Activated gamma-delta T cell treated with anti-CD3 and anti-CD28 coated beads, Interleukin-2, amount 50 U/mL, for 16 hours (primary cell): ENCODE measurements at regions not wholly inside any gene's neighbourhood (a gene's known extent, or its start where the extent isn't known, plus 50 kb on each side); places are given as distances from the start of the nearest gene placed in this dataset.

ENCODE experiments used
- DNase-seq: peaks from one replicate; pipeline ENCODE4 v3.0.0-alpha.2; 2020; ENCODE audit warnings: low read depth

GRCh38 chr6:169082093-169082492 lies 171.6 kb downstream of the THBS2 start:
- DNase-seq = no peak

DNA sequence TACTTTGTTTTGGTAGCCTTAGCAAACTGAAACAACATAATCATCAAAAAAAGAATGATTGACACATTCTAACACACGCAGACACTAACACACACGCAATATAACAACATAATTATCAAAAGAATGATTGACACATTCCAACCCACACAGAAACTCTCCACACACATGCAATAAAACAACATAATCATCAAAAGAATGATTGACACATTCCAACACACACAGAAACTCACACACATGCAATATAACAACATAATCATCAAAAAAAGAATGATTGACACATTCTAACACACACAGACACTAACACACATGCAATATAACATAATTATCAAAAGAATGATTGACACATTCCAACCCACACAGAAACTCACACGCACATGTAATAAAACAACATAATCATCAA lies 172.4 kb downstream of the THBS2 start:
- no peak for DNase-seq

DNA sequence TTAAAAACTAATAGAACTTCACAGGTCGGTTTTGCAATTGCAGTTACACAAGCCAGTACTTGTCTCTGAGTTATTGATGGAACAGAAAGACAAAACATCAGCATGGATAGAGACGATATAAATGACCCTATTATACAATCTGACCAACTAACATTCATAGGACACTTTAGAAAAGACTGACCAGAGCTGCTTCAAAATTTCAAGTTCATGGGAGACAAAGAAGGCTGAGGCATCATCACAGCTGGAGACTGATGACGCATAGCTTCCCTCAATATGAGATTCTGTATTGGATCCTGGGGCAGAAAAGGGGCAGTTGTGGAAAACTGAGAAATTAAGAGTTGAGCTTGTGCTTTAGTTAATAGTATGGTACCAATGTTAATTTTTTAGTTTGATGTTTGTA lies 174.0 kb downstream of the THBS2 start:
- DNase-seq = no peak

DNA sequence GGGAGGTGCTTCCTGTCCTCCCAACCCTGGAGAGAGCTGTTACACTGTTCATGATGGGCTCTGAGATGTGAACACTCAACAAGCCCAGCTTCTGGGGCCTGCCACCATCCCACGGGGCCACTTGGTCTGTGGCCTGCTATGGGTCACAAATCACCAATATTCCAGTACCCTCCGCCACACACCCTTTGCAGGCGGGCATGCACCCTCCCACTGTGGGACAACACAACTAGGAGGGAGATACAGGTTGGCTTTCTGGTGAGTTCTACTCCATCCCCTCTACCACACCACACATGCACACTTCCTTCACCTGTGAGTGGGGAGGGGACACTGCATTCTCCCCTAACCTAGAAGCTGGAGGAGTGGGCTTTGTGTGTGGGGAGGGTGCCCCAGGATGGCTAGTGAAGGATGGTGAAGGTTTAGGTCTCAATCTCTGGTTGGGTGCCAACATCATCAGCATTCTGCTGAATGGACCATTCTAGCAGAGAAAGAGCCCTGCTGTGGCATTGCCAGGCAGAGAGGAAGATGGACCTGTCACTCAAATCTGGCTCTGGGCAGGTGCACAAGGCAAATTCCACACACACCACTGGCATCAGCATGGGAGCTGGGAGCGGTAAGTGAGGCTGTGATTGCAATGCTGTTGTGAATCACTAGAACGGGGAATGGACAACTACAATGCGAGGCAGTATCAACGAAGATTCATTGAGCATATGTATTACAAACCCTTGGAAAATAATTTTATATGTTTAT lies 175.1 kb downstream of the THBS2 start:
- no peak for DNase-seq

- no peak for DNase-seq
Observed at GRCh38 chr6:169075915-169076654, 177.6 kb downstream of the THBS2 start.

- DNase-seq = no peak
Observed at GRCh38 chr6:169075211-169075914, 178.3 kb downstream of the THBS2 start.

GRCh38 chr6:169074526-169074925 lies 179.1 kb downstream of the THBS2 start:
- no peak for DNase-seq

GRCh38 chr6:169073311-169073710 lies 180.3 kb downstream of the THBS2 start:
- no peak for DNase-seq

- no peak for DNase-seq
Observed at GRCh38 chr6:169072127-169073042, 181.3 kb downstream of the THBS2 start.

- DNase-seq = no peak
Observed at GRCh38 chr6:169071394-169071793, 182.3 kb downstream of the THBS2 start.

GRCh38 chr6:169070506-169071176 lies 183.0 kb downstream of the THBS2 start:
- no peak for DNase-seq

GRCh38 chr6:169069356-169069755 lies 184.3 kb downstream of the THBS2 start:
- no peak for DNase-seq

DNA sequence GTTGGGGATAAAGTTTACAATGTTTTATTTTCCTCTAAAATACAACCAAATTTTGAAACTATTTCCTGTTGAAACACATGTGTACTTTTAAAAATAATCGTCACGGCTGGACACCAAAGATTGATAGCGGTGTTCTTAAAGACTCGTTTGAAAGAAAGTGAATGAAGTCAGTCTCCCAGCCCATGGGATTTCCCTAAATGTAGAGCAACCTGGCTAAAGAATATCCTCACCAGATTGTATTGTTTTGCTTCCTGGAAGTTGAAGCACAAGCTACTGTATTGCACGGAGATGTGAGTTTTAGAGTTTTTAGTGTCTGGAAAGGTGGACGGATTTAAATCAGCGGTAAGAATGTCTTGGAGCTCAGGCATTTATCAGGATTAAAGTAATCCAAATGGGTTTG lies 189.5 kb downstream of the THBS2 start:
- no peak for DNase-seq

DNA sequence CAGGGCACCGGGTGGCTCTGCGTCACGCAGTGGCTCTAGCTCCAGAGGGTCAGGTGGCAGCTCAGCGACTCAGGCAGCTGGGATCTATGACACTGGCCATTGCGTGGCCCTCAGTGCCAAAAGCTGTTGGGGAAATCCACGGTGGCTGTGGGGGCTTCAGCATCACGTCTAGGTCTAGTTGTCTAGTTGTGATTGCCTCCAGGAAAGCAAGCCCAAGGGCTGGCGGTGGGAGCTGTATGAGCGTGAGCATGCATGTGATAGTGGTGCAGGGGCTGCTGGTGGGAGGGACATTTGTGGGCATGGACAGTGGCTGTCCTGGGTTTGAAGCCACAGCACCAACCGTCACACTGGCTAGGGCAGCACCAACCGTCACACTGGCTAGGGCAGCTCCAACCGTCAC lies 191.4 kb downstream of the THBS2 start:
- no peak for DNase-seq

GRCh38 chr6:169058634-169059033 lies 195.0 kb downstream of the THBS2 start:
- DNase-seq = no peak

DNA sequence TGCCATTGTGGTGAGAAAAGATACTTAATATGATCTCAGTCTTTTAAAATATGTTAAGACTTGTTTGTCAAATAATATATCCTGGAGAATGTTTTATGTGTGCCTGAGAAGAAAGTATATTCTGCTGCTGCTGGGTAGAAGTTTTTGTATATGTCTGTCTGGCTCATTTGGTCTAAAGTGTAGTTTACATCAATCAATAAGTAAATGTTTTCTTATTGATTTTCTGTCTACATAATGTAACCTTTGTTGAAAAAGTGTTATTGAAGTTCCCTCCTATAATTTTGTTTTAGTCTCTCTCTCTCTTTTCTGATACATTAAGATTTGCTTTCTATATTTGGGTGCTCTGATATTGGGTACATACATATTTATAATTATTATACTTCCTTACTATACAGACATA lies 201.2 kb downstream of the THBS2 start:
- DNase-seq = no peak

DNA sequence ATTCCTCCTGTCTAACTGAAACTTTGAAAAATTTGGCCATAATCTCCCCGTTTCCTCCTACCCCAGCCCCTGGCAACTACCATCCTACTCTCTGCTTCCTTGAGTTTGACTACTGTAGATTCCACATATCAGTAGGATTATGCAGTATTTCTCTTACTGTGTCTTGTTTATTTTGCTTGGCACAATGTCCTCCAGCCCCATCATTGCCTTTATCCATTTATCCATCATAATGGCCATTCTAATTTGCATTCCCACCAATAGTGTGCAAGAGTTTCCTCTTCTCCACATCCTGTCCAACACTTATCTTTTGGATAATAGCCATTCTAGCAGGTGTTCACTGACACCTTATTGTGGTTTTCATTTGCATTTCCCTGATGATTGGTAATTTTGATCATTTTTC lies 202.3 kb downstream of the THBS2 start:
- no peak for DNase-seq

GRCh38 chr6:169048865-169049205 lies 204.8 kb downstream of the THBS2 start:
- DNase-seq = no peak

DNA sequence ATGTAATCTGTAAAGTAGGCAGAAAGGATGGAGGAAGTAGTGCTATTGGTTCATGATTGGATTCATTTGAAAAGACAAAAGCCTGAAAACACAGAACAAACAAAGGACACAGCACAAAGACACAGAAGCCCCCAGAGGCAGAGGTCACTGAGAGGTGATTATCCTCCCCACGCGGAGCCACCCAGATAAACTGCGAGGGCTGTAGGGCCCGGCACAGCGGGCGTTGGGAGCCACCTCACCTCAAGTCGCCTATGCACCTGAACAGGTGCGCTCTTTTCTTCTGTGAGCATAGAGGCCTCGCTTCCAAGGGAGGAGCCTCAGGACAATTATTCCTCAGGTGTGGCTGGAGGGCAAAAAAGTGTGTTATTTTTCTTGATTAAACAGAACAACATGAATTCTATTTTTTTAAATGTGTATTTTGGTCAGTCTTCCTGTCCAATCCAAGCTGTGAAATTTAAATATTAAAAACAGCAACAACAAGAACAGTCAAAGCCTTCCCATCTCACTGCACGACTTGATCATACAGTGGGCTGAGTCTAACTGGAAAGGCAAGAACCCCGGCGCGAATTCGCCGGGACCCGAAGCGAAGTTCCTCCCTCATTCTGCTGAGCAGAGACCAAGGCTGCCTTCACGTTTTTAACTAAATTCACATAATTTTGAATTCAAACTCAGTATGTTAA lies 205.3 kb downstream of the THBS2 start:
- no peak for DNase-seq

DNA sequence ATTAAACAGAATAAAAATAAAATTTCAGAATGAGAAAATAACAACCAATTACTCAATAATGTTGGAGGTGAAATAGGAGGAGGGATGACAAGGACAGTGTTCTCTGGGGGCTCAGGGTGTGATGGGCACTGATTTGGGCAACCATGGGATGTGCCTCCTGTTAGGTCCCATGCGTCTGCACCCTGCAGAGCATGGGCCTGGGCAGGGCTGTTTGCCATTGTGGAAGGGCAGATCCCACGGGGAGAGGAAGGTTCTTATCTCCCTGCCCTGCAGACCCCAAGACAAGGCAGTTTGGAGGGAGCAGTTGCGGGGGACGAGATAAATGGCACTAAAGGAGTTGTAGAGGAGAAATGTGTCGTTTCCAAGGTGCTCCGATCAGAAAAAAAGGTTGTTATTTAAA lies 206.3 kb downstream of the THBS2 start:
- DNase-seq = no peak
